Osteocyte (in vitro differentiated cells): ENCODE measurements at regions not wholly inside any gene's neighbourhood (a gene's known extent, or its start where the extent isn't known, plus 50 kb on each side); places are given as distances from the start of the nearest gene placed in this dataset.
A peak's percentile ranks its signal among the peaks of the same experiment; 100 is the strongest.

Experiments
- DNase-seq: peaks from one replicate; pipeline ENCODE4 v3.0.0; 2021; ENCODE audit warnings: mixed read lengths; ENCODE audit not compliant: unreplicated experiment; ENCODE audit errors: extremely low spot score
- H3K27ac Mint-ChIP-seq: one replicate; pipeline ENCODE4 v1.8.0; 2021; ENCODE audit warnings: mild to moderate bottlenecking, mixed read lengths; ENCODE audit not compliant: unreplicated experiment
- H3K27me3 Mint-ChIP-seq: one replicate; pipeline ENCODE4 v1.8.0; 2021; ENCODE audit warnings: mixed read lengths; ENCODE audit not compliant: unreplicated experiment
- H3K36me3 Mint-ChIP-seq: one replicate; pipeline ENCODE4 v1.8.0; 2021; ENCODE audit warnings: mixed read lengths; ENCODE audit not compliant: unreplicated experiment
- H3K4me1 Mint-ChIP-seq: one replicate; pipeline ENCODE4 v1.8.0; 2021; ENCODE audit warnings: mixed read lengths; ENCODE audit not compliant: unreplicated experiment
- H3K4me3 Mint-ChIP-seq: one replicate; pipeline ENCODE4 v1.8.0; 2021; ENCODE audit warnings: mild to moderate bottlenecking, moderate library complexity, mixed read lengths; ENCODE audit not compliant: unreplicated experiment
- H3K9me3 Mint-ChIP-seq: one replicate; pipeline ENCODE4 v1.8.0; 2021; ENCODE audit warnings: mixed read lengths; ENCODE audit not compliant: unreplicated experiment
- TF ChIP-seq, protein P1 (sequence below): fragments of 200-600 bp; sonication (generic); IDR thresholded peaks from 2 replicates; pipeline ENCODE4 v1.5.0; 2021; ENCODE audit warnings: antibody characterized with exemption, mild to moderate bottlenecking, moderate library complexity

DNA sequence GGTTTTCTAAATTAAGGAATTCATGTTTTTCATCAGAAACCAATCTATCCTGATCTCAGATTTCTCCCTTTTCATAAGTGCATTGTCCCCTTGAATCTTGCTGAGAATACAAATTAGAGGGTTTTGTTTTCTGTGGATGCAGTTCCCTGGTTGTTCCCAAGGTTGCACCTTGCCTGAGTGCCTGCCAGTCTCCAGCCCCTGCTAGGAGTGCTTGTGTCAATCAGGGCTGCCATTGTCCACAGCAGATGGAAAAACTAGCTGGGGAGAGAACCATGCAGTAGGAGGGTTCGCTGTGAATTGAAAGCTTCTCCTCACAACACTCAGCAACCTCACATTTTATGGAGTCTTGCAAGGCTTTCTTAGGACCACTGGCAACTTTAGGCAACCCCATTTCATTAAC is 210.8 kb upstream of the CTNNB1 start:
- H3K4me1 Mint-ChIP-seq = no peaks in the 10 kb centered on the region
- peak; percentile 64 for DNase-seq
- H3K9me3 Mint-ChIP-seq = no peaks in the 10 kb centered on the region
- no peaks in the 10 kb centered on the region for H3K36me3 Mint-ChIP-seq
- H3K27me3 Mint-ChIP-seq = peaks cover 3% of the 10 kb centered on the region
- H3K4me3 Mint-ChIP-seq = no peak overlapping the region
- TF ChIP-seq, protein P1, sequence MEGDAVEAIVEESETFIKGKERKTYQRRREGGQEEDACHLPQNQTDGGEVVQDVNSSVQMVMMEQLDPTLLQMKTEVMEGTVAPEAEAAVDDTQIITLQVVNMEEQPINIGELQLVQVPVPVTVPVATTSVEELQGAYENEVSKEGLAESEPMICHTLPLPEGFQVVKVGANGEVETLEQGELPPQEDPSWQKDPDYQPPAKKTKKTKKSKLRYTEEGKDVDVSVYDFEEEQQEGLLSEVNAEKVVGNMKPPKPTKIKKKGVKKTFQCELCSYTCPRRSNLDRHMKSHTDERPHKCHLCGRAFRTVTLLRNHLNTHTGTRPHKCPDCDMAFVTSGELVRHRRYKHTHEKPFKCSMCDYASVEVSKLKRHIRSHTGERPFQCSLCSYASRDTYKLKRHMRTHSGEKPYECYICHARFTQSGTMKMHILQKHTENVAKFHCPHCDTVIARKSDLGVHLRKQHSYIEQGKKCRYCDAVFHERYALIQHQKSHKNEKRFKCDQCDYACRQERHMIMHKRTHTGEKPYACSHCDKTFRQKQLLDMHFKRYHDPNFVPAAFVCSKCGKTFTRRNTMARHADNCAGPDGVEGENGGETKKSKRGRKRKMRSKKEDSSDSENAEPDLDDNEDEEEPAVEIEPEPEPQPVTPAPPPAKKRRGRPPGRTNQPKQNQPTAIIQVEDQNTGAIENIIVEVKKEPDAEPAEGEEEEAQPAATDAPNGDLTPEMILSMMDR = no peak
- no peak overlapping the region for H3K27ac Mint-ChIP-seq

DNA sequence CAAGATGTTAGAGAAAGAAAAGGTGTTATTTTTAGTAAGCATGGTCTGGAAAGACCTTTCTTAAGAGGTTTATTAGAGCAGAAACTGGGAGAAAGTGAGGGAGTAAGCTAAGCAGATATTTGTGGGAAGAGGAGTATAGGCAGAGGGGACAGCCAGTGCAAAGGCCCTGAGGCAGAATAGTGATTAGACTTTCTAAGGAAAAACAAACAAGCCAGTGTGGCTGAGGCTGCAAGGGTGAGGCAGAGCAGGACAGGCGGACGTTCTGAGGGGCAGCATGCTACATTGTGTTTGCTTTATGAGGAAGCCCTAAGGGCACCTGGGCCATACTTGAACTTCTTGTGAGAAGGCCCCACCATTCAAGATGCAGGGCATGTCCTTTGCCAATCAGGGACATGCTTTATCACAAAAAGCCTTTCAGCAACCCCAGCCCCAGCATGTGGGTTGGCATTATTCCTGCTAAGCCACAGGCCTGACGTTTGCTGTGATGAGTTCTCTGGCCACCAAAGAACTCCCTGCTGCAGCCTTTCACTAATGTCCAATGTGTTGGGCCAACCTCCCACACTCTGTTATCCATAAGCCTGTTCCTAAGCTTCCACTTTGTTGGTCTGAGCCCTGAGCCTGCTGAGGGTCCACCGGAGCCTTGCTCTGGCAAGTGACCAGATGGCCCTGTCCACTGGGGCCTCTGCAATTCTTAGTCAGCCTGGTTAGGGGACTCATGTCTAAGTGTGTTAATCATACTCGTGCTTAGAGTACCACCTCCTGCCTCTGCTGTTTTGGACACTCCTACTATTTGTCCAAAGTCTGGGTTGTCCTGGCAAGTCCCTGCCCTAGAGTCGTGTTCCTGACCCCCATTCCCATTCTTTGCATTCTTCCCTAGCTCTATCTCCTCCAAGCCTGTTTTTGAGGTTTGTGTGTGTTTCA is 209.9 kb upstream of the CTNNB1 start:
- Mint-ChIP-seq H3K9me3 (no peaks in the 10 kb centered on the region), H3K4me3 (no peak overlapping the region), H3K27me3 (no peaks in the 10 kb centered on the region), H3K27ac (no peak overlapping the region), H3K4me1 (no peaks in the 10 kb centered on the region), H3K36me3 (no peaks in the 10 kb centered on the region)
- TF ChIP-seq, protein P1 = no peak
- DNase-seq = peak; percentile 59

DNA sequence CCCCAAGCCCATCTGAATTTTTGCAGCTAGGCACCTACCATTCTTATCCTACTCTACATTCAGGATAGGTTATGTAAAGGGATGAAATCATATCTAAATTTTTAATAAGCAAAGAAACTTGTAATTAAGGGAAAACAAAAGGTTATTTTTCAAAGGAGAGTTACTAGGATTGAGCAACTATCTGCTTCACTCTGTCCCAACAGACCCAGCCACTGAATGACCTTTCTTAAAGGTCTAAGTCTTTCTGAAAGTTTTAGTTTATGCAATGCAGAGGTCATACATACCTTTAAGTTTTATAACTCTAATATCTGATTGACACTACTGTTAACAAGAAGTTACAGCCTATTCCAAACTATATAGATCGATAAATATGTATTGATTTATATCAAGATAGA is 209.2 kb upstream of the CTNNB1 start:
- H3K36me3 Mint-ChIP-seq = no peaks in the 10 kb centered on the region
- no peaks in the 10 kb centered on the region for H3K27me3 Mint-ChIP-seq
- TF ChIP-seq, protein P1 = no peak
- DNase-seq = no peak
- no peak overlapping the region for H3K27ac Mint-ChIP-seq
- no peak overlapping the region for H3K4me3 Mint-ChIP-seq
- H3K4me1 Mint-ChIP-seq = no peaks in the 10 kb centered on the region
- no peaks in the 10 kb centered on the region for H3K9me3 Mint-ChIP-seq

DNA sequence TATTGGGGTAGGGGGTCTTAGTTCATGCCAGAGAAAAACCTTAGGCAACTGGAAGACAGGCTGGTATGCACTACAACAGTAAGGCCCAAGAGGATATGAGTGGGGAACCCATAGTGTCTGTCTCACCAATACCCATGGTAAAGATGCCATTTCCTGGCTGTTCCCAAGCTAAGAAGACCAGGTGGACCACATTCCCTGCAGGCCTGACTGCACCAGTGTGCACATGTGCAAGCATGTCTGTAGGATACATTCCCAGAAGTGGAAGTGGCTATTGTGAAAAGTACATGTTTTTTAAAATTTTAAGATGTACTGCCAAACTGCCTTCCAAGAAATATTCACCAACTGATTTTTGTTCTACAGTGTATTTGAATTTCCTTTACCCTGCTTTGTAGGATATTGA is 207.3 kb upstream of the CTNNB1 start:
- H3K4me3 Mint-ChIP-seq = no peak overlapping the region

DNA sequence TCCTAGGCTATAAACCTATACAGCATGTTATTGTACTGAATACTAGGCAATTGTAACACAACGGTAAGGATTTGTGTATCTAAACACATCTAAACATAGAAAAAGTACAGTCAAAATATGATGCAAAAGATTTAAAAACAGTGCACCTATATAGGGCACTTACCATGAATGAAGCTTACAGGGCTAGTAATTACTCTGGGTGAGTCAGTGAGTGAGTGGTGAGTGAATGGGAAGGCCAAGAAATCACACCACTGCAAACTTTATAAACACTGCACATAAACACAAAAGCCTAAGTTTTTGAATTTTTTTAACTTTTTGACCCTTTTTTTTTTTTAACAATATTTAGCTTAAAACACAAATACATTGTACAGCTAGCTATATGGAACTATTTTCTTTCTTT is 204.7 kb upstream of the CTNNB1 start:
- peaks cover 8% of the 10 kb centered on the region for H3K27me3 Mint-ChIP-seq
- H3K36me3 Mint-ChIP-seq = no peaks in the 10 kb centered on the region
- DNase-seq = no peak
- no peak overlapping the region for H3K27ac Mint-ChIP-seq
- no peak overlapping the region for H3K4me3 Mint-ChIP-seq
- H3K4me1 Mint-ChIP-seq = peaks cover 6% of the 10 kb centered on the region
- no peaks in the 10 kb centered on the region for H3K9me3 Mint-ChIP-seq
- TF ChIP-seq, protein P1 = no peak

More for the DNA sequence above, 207.3 kb upstream of the CTNNB1 start:
- Mint-ChIP-seq H3K36me3 (no peaks in the 10 kb centered on the region), H3K4me1 (peaks cover 6% of the 10 kb centered on the region), H3K9me3 (no peaks in the 10 kb centered on the region), H3K27ac (no peak overlapping the region), H3K27me3 (peaks cover 2% of the 10 kb centered on the region)
- DNase-seq = no peak
- TF ChIP-seq, protein P1 = no peak
